ENCODE measurements at regions not wholly inside any gene's neighbourhood (a gene's known extent, or its start where the extent isn't known, plus 50 kb on each side); places are given as distances from the start of the nearest gene placed in this dataset.

DNA sequence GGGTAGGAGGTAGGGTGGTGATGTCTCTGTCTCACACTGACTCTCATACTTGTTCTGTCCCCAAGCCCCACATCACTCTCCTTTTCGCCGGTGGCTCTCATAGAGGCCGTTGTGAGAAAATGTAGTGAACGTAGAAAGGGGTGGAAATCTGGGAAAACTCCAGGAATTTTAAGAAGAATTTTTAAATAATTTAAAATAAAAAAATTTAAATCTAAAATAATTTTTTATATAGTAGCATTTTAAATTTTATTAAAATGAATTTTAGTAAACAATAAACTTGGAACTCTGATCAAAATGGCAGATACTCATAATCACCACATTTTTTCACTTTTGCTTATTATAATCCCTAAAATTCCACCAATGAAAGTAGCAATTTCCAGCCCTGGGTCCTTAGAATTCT is 473.6 kb upstream of the ZFHX3 start:
- H3K27me3 ChIP-seq (ENCODE audit: control insufficient read depth in 1 of 2, insufficient read depth in 1 of 2, low read length in 2 of 2), result no peaks in the 10 kb centered on the region
- H4K91ac ChIP-seq (ENCODE audit: low read length), result no peak overlapping the region
- H3K23ac ChIP-seq (ENCODE audit: low read length in 2 of 2), result no peak overlapping the region
- H2BK5ac ChIP-seq (ENCODE audit: low read depth, low read length, poor library complexity, severe bottlenecking), result no peak overlapping the region
- no peak overlapping the region for H3K4me3 ChIP-seq (ENCODE audit: insufficient read depth in 1 of 2, low read depth in 1 of 2, low read length in 2 of 2)
- H2AK5ac ChIP-seq (ENCODE audit: low read length, severe bottlenecking), result no peak overlapping the region
- H3K27ac ChIP-seq (ENCODE audit: low read length, poor library complexity, severe bottlenecking), result no peak overlapping the region
- no peaks in the 10 kb centered on the region for H3K4me1 ChIP-seq (ENCODE audit: control insufficient read depth, insufficient read depth, low read depth, low read length)
- no peak overlapping the region for H2AFZ ChIP-seq (ENCODE audit: low read depth, low read length)
- no peak overlapping the region for H2BK15ac ChIP-seq (ENCODE audit: low read depth, poor library complexity, severe bottlenecking)
- no peak overlapping the region for H2BK120ac ChIP-seq (ENCODE audit: low read depth, low read length)
- H3K36me3 ChIP-seq (ENCODE audit: control insufficient read depth in 1 of 2, insufficient read depth in 2 of 2, low read depth in 1 of 2, low read length in 2 of 2), result no peaks in the 10 kb centered on the region
- H3K79me1 ChIP-seq (replicated peaks; ENCODE audit: low read length, poor library complexity, severe bottlenecking), result no peaks in the 10 kb centered on the region
- H2BK12ac ChIP-seq (ENCODE audit: low read length in 2 of 2), result no peak overlapping the region
- no peak for DNase-seq
- H3K9me3 ChIP-seq (ENCODE audit: control insufficient read depth, low read length), result no peaks in the 10 kb centered on the region
- no peak overlapping the region for H4K8ac ChIP-seq (ENCODE audit: low read length)
- H3K4me2 ChIP-seq (ENCODE audit: low read length, poor library complexity, severe bottlenecking), result no peak overlapping the region
- H3K4ac ChIP-seq (ENCODE audit: low read depth in 1 of 2, low read length in 2 of 2), result no peak overlapping the region
- no peak overlapping the region for H3K9ac ChIP-seq (ENCODE audit: low read length)
- no CpG with 5 or more reads among the region's 4 CpGs for WGBS
- H3K18ac ChIP-seq (ENCODE audit: low read depth in 1 of 2, low read length in 2 of 2), result no peak overlapping the region
- H3K14ac ChIP-seq (ENCODE audit: low read length in 2 of 2), result no peak overlapping the region

DNA sequence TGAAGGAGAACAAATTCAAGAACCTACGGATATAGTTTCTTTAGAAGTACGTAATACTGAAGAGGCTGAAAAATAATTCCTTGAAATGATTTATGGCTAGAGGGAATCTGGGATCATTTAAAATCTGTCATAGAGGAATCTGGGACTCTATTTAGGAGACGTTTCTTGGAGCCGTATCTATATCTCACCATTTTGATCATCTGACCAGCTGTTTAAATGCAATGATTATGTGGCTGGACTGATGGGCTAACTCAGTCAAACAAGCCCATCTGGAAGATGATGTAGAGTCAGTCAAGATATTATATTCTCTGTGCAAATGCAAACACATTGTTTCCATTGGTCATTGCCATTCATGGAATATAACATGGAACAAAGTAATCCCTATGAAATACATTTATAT is 467.7 kb upstream of the ZFHX3 start:
- Histone ChIP-seq H3K36me3 (ENCODE audit: control insufficient read depth in 1 of 2, insufficient read depth in 2 of 2, low read depth in 1 of 2, low read length in 2 of 2) (no peaks in the 10 kb centered on the region), H2BK120ac (ENCODE audit: low read depth, low read length) (no peak overlapping the region), H2AK5ac (ENCODE audit: low read length, severe bottlenecking) (no peak overlapping the region), H3K18ac (ENCODE audit: low read depth in 1 of 2, low read length in 2 of 2) (no peak overlapping the region), H2BK12ac (ENCODE audit: low read length in 2 of 2) (no peak overlapping the region), H4K8ac (ENCODE audit: low read length) (no peak overlapping the region), H3K27me3 (ENCODE audit: control insufficient read depth in 1 of 2, insufficient read depth in 1 of 2, low read length in 2 of 2) (no peaks in the 10 kb centered on the region), H4K91ac (ENCODE audit: low read length) (no peak overlapping the region), H2BK5ac (ENCODE audit: low read depth, low read length, poor library complexity, severe bottlenecking) (no peak overlapping the region), H2AFZ (ENCODE audit: low read depth, low read length) (no peak overlapping the region), H3K4me2 (ENCODE audit: low read length, poor library complexity, severe bottlenecking) (no peak overlapping the region), H3K9ac (ENCODE audit: low read length) (no peak overlapping the region), H3K14ac (ENCODE audit: low read length in 2 of 2) (no peak overlapping the region), H3K9me3 (ENCODE audit: control insufficient read depth, low read length) (no peaks in the 10 kb centered on the region), H3K23ac (ENCODE audit: low read length in 2 of 2) (no peak overlapping the region), H2BK15ac (ENCODE audit: low read depth, poor library complexity, severe bottlenecking) (no peak overlapping the region), H3K4me3 (ENCODE audit: insufficient read depth in 1 of 2, low read depth in 1 of 2, low read length in 2 of 2) (no peak overlapping the region), H3K4me1 (ENCODE audit: control insufficient read depth, insufficient read depth, low read depth, low read length) (no peaks in the 10 kb centered on the region), H3K27ac (ENCODE audit: low read length, poor library complexity, severe bottlenecking) (no peak overlapping the region), H3K4ac (ENCODE audit: low read depth in 1 of 2, low read length in 2 of 2) (no peak overlapping the region), H3K79me1 (replicated peaks; ENCODE audit: low read length, poor library complexity, severe bottlenecking) (no peaks in the 10 kb centered on the region)
- DNase-seq, result no peak
- WGBS, result 92% methylated on average over 4 of the region's 4 CpGs

DNA sequence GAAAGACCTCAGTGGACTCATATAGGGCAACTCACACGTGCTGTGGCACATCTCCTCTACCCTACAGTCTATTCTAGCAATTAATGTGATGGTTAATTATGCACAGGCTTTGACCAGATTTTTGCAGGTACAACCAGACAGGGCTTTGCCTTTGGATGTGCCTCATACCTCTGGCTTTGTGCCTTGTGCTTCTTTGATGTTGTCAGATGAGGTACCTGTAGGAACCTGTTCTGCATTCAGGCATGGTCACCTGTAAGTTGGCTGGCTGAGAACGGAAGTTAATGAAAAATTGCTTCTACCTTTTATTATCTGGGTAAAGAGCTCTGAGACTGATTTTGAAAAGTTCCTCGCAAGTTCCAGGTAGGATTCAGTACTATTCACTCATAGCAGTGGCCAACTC is 462.9 kb upstream of the ZFHX3 start:
- DNase-seq, result no peak
- WGBS, result 63% methylated on average over 3 of the region's 3 CpGs
- no peak overlapping the region for H3K23ac ChIP-seq (ENCODE audit: low read length in 2 of 2)
- H3K18ac ChIP-seq (ENCODE audit: low read depth in 1 of 2, low read length in 2 of 2), result no peak overlapping the region
- H3K79me1 ChIP-seq (replicated peaks; ENCODE audit: low read length, poor library complexity, severe bottlenecking), result no peaks in the 10 kb centered on the region
- H3K27ac ChIP-seq (ENCODE audit: low read length, poor library complexity, severe bottlenecking), result no peak overlapping the region
- no peak overlapping the region for H2BK12ac ChIP-seq (ENCODE audit: low read length in 2 of 2)
- H2AK5ac ChIP-seq (ENCODE audit: low read length, severe bottlenecking), result no peak overlapping the region
- H4K8ac ChIP-seq (ENCODE audit: low read length), result no peak overlapping the region
- no peak overlapping the region for H3K4ac ChIP-seq (ENCODE audit: low read depth in 1 of 2, low read length in 2 of 2)
- no peak overlapping the region for H2AFZ ChIP-seq (ENCODE audit: low read depth, low read length)
- no peak overlapping the region for H3K9ac ChIP-seq (ENCODE audit: low read length)
- H3K9me3 ChIP-seq (ENCODE audit: control insufficient read depth, low read length), result peaks cover 4% of the 10 kb centered on the region
- no peak overlapping the region for H3K4me2 ChIP-seq (ENCODE audit: low read length, poor library complexity, severe bottlenecking)
- no peak overlapping the region for H3K4me3 ChIP-seq (ENCODE audit: insufficient read depth in 1 of 2, low read depth in 1 of 2, low read length in 2 of 2)
- H3K14ac ChIP-seq (ENCODE audit: low read length in 2 of 2), result no peak overlapping the region
- H2BK15ac ChIP-seq (ENCODE audit: low read depth, poor library complexity, severe bottlenecking), result no peak overlapping the region
- no peaks in the 10 kb centered on the region for H3K4me1 ChIP-seq (ENCODE audit: control insufficient read depth, insufficient read depth, low read depth, low read length)
- no peak overlapping the region for H2BK5ac ChIP-seq (ENCODE audit: low read depth, low read length, poor library complexity, severe bottlenecking)
- no peaks in the 10 kb centered on the region for H3K27me3 ChIP-seq (ENCODE audit: control insufficient read depth in 1 of 2, insufficient read depth in 1 of 2, low read length in 2 of 2)
- H3K36me3 ChIP-seq (ENCODE audit: control insufficient read depth in 1 of 2, insufficient read depth in 2 of 2, low read depth in 1 of 2, low read length in 2 of 2), result no peaks in the 10 kb centered on the region
- no peak overlapping the region for H2BK120ac ChIP-seq (ENCODE audit: low read depth, low read length)
- H4K91ac ChIP-seq (ENCODE audit: low read length), result no peak overlapping the region

DNA sequence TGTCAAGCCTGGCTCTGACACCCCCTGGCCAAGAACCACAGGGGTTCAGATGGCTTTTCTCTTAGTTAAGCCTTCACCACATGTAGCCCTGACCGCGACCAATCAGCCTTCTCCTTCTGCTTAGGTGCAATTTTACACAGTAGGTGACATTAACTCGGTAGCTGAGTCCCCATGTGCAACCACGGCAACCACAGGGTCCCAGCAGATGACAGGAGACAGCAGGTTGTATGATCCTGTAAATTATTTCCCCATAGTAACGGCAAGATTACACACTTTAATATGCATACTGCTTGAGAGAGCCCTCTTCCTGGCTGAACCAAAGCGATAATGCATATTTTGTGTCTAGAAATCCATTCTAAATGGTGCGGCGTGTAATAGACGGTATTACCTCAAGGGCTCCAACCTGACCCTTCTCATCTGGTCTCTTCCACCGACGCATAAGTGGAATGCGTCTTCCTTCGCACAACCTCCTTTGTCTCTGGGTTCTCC is 458.7 kb upstream of the ZFHX3 start:
- Histone ChIP-seq H3K79me1 (replicated peaks; ENCODE audit: low read length, poor library complexity, severe bottlenecking) (no peaks in the 10 kb centered on the region), H3K4me2 (ENCODE audit: low read length, poor library complexity, severe bottlenecking) (no peak overlapping the region), H3K23ac (ENCODE audit: low read length in 2 of 2) (no peak overlapping the region), H4K91ac (ENCODE audit: low read length) (no peak overlapping the region), H3K4me1 (ENCODE audit: control insufficient read depth, insufficient read depth, low read depth, low read length) (no peaks in the 10 kb centered on the region), H4K8ac (ENCODE audit: low read length) (no peak overlapping the region), H3K14ac (ENCODE audit: low read length in 2 of 2) (no peak overlapping the region), H3K36me3 (ENCODE audit: control insufficient read depth in 1 of 2, insufficient read depth in 2 of 2, low read depth in 1 of 2, low read length in 2 of 2) (no peaks in the 10 kb centered on the region), H2BK15ac (ENCODE audit: low read depth, poor library complexity, severe bottlenecking) (no peak overlapping the region), H3K18ac (ENCODE audit: low read depth in 1 of 2, low read length in 2 of 2) (no peak overlapping the region), H2AFZ (ENCODE audit: low read depth, low read length) (no peak overlapping the region), H2BK5ac (ENCODE audit: low read depth, low read length, poor library complexity, severe bottlenecking) (no peak overlapping the region), H3K27me3 (ENCODE audit: control insufficient read depth in 1 of 2, insufficient read depth in 1 of 2, low read length in 2 of 2) (no peaks in the 10 kb centered on the region), H2AK5ac (ENCODE audit: low read length, severe bottlenecking) (no peak overlapping the region), H3K9ac (ENCODE audit: low read length) (no peak overlapping the region), H3K4me3 (ENCODE audit: insufficient read depth in 1 of 2, low read depth in 1 of 2, low read length in 2 of 2) (no peak overlapping the region), H2BK12ac (ENCODE audit: low read length in 2 of 2) (no peak overlapping the region), H3K27ac (ENCODE audit: low read length, poor library complexity, severe bottlenecking) (no peak overlapping the region), H3K9me3 (ENCODE audit: control insufficient read depth, low read length) (peaks cover 7% of the 10 kb centered on the region), H3K4ac (ENCODE audit: low read depth in 1 of 2, low read length in 2 of 2) (no peak overlapping the region), H2BK120ac (ENCODE audit: low read depth, low read length) (no peak overlapping the region)
- no peak for DNase-seq
- 85% methylated on average over 13 of the region's 13 CpGs for WGBS

Measured in mesenchymal stem cell (in vitro differentiated cells and primary cell).